ENCODE measurements at regions not wholly inside any gene's neighbourhood (a gene's known extent, or its start where the extent isn't known, plus 50 kb on each side); places are given as distances from the start of the nearest gene placed in this dataset.

GRCh38 chr1:199736646-199737045 lies 290.9 kb upstream of the NR5A2 start:
- Histone ChIP-seq H3K36me3 (no peaks in the 10 kb centered on the region), H3K9me3 (no peaks in the 10 kb centered on the region), H3K27ac (no peak overlapping the region), H3K4me3 (no peak overlapping the region), H3K4me1 (no peaks in the 10 kb centered on the region), H3K27me3 (no peaks in the 10 kb centered on the region)
- DNase-seq (ENCODE audit: low spot score), result no peak
- TF ChIP-seq CTCF (IDR thresholded peaks at IDR 0.05), result no peak

- no peaks in the 10 kb centered on the region for H3K4me1 ChIP-seq
- no peak for DNase-seq (ENCODE audit: low spot score)
- no peak overlapping the region for H3K27ac ChIP-seq
- H3K4me3 ChIP-seq, result no peak overlapping the region
- no peaks in the 10 kb centered on the region for H3K36me3 ChIP-seq
- no peak for TF ChIP-seq CTCF (IDR thresholded peaks at IDR 0.05)
- H3K9me3 ChIP-seq, result no peaks in the 10 kb centered on the region
- no peaks in the 10 kb centered on the region for H3K27me3 ChIP-seq
These were observed 285.9 kb upstream of the NR5A2 start for GRCh38 chr1:199741586-199741985.

GRCh38 chr1:199742547-199742946 lies 285.0 kb upstream of the NR5A2 start:
- Histone ChIP-seq H3K4me1 (no peaks in the 10 kb centered on the region), H3K27ac (no peak overlapping the region), H3K9me3 (no peaks in the 10 kb centered on the region), H3K36me3 (no peaks in the 10 kb centered on the region), H3K4me3 (no peak overlapping the region), H3K27me3 (no peaks in the 10 kb centered on the region)
- DNase-seq (ENCODE audit: low spot score), result no peak
- no peak for TF ChIP-seq CTCF (IDR thresholded peaks at IDR 0.05)

GRCh38 chr1:199743227-199743626 lies 284.3 kb upstream of the NR5A2 start:
- Histone ChIP-seq H3K36me3 (no peaks in the 10 kb centered on the region), H3K4me1 (no peaks in the 10 kb centered on the region), H3K27me3 (no peaks in the 10 kb centered on the region), H3K4me3 (no peak overlapping the region), H3K27ac (no peak overlapping the region), H3K9me3 (no peaks in the 10 kb centered on the region)
- TF ChIP-seq CTCF (IDR thresholded peaks at IDR 0.05), result no peak
- no peak for DNase-seq (ENCODE audit: low spot score)

- H3K9me3 ChIP-seq, result no peaks in the 10 kb centered on the region
- H3K4me1 ChIP-seq, result no peaks in the 10 kb centered on the region
- TF ChIP-seq CTCF (IDR thresholded peaks at IDR 0.05), result no peak
- H3K4me3 ChIP-seq, result no peak overlapping the region
- no peaks in the 10 kb centered on the region for H3K36me3 ChIP-seq
- H3K27me3 ChIP-seq, result no peaks in the 10 kb centered on the region
- no peak for DNase-seq (ENCODE audit: low spot score)
- H3K27ac ChIP-seq, result no peak overlapping the region
These were observed 280.7 kb upstream of the NR5A2 start for GRCh38 chr1:199746666-199747384.

- Histone ChIP-seq H3K9me3 (peaks cover 0 to 2% of the 10 kb centered on the region in 2 donors), H3K27me3 (no peaks in the 10 kb centered on the region), H3K4me3 (no peak overlapping the region), H3K27ac (no peak overlapping the region), H3K36me3 (no peaks in the 10 kb centered on the region), H3K4me1 (no peaks in the 10 kb centered on the region)
- no peak for TF ChIP-seq CTCF (IDR thresholded peaks at IDR 0.05)
- no peak for DNase-seq (ENCODE audit: low spot score)
These were observed 279.5 kb upstream of the NR5A2 start for GRCh38 chr1:199747984-199748383.

All from right atrium auricular region (tissue), 2 donors.